ENCODE measurements at regions not wholly inside any gene's neighbourhood (a gene's known extent, or its start where the extent isn't known, plus 50 kb on each side); places are given as distances from the start of the nearest gene placed in this dataset.
"Not testable (repeated sequence)": the region's sequence is repeated elsewhere in the genome, so short reads cannot be mapped to it uniquely, and the experiment has no call there.

GRCh38 chr5:103910011-103910410 is 347.4 kb upstream of the NUDT12 start:
- DNase-seq, result no peak

DNA sequence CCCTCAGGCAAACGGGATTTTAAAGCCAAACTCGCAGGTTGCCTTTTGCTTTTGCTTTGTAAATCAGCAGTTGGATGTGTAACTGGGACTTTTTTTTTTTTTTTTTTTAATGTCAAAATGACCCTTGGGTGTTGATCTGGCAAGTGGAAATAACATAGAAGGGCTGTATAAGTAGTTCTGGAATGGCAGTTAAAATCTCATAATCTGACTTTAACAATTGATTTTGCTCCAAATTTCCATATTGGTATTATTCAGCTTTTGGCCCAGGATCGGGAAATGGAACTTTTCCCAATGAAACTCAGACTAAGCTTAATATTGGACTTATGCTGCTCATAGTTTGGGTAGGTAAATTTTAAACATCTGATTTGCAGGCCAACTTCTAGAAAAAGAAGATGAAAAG is 346.8 kb upstream of the NUDT12 start:
- DNase-seq, result peak; percentile 24

- peak; percentile 68 for DNase-seq
Measured at GRCh38 chr5:103908336-103909080, 345.9 kb upstream of the NUDT12 start.

GRCh38 chr5:103907001-103907400 is 344.4 kb upstream of the NUDT12 start:
- no peak for DNase-seq

DNA sequence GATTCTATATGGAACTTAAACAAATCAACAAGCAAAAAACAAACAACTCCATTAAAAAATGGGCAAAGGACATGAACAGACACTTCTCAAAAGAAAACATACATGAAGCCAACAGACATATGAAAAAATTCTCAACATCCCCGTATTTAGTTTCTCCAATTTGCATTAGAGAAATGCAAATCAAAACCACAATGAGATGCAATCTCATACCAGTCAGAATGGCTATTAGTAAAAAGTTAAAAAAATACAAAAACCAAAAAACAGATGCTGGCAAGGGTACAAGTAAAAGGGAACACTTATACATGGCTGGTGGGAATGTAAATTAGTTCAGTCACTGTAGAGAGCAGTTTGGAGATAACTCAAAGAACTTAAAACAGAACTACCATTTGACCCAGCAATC is 342.1 kb upstream of the NUDT12 start:
- no peak for DNase-seq

DNA sequence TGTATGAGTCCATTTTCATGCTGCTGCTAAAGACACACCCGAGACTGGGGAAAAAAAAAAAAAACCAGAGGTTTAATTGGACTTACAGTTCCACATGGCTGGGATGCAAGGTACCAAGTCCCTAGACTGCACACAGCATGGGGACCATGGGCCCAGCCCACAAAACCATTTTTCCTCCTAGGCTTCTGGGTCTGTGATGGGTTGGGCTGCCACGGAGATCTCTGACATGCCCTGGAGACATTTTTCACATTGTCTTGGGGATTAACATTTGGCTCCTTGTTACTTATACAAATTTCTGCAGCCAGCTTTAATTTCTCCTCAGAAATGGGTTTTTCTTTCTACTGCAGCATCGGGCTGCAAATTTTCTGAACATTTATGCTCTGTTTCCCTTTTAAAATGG is 340.3 kb upstream of the NUDT12 start:
- DNase-seq, result no peak

DNA sequence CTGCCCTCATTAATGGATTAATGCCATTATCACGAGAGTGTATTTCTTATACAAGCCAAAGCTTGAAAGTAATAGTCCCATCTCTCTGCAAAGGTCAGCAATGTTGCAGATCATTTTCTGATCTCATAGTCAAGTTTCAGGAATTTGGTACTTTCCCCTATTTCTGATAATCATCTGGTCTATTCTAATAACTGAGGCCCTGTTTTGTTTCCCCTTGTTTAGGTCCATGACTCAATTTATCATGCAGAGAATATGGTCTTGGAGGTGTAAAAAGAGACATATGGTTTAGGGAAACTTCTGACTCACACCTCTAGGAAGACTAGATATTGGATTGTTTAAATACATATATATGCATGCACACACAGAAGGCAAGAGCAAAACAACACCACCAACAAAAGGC is 339.3 kb upstream of the NUDT12 start:
- no peak for DNase-seq

- no peak for DNase-seq
Measured at GRCh38 chr5:103896593-103896992, 334.0 kb upstream of the NUDT12 start.

DNA sequence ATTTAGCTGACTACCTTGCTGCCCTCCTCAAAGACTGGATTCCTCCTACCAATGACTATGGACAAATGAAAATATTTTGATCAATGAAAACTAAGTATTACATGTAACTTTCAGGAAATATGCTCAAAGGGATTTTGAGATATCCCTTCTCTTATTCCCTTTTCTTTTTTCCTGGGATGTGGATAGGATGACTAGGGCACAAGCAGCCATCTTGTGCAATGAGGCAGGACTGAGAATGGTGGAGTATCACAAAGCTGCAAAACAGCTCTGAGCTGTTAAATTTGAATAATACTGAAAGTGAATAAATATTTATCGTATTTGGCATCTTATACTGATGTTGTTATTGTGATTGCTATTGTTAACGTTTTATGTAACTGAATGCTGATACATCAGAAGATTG is 333.1 kb upstream of the NUDT12 start:
- DNase-seq, result no peak

DNA sequence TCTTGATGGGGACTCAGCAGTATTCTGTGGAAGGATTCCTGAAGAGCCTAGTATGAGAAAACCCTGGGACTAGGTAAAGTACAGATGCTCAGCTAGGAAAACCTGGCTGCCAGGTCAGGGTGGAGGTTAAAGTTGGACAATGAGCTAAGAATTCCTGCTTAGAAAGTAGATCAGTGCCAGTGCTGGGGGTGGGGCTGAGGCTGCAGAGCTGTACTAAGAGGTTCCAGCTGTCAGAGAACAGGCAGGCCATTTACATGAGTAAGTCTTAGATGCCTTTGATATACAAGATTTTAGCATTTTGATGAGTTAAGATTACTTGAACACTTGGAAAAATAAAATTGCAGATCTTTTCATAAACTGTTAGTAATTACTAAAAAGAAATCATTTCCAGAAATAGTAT is 332.3 kb upstream of the NUDT12 start:
- no peak for DNase-seq

DNA sequence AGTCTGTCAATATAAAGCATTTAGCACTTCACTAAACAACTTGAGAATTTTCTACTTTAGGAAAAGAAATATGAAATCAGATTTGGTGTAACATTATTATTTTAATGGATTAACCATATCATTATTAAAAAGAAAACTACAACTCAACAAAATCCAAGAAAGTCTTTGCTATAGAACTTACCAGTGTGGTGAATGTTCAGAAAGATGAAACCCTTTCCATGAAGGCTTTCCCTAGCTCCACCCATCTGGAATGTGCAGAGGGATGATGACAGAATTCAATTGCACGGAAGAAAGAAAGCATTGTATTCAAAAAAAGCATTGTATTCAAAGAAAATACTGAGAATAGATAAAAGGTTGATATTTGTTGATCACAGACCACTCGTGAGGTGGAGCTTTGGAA is 328.6 kb upstream of the NUDT12 start:
- no peak for DNase-seq

DNA sequence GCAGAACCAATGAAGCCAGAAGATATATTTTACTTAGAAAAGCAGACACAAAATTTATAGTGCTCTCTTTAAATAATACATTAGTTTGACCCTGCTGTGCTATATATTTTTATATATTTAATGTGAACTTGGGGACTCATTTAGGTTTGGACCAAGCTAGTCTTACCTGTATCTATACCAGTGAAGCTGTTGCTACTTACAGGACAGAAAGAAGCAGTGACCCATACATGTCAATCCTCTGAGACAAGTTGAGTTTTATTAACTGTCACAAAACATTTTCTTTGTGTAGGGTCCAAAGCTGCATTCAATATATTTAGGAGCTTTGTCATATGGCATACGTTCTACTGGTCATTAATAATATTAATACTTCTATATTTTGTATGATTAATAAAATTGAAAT is 327.7 kb upstream of the NUDT12 start:
- no peak for DNase-seq

DNA sequence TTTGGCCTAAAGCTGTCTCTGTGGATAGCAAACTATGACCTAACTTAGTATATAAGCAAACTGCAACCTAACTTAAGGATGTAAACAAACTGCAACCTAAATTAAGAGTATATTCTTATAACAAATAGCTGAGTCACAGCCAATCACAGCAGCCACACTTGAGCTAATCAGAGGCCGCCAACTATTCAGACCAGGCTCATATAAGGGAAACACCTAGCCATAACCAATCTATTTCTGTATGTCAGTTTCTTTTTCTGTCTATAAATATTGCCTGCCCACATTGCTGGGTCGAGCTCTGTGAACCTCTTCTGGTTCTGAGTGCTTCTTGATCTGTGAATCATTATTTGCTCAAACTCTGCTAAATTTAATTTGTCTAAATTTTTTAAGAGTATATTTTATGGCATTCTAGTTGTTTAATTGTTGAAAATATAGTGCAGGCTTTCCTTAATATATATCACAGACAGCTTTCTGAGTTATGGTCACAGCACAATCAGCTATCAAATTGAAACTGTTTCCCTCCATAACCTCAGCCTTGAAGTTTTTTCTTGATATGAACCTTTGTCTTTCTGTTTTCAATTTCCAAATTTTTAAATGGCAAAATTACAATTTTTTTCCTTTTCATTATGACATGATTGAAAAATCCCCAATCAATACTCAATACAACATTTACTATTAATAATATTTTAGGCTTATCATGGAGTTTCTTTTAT is 327.1 kb upstream of the NUDT12 start:
- DNase-seq, result no peak

DNA sequence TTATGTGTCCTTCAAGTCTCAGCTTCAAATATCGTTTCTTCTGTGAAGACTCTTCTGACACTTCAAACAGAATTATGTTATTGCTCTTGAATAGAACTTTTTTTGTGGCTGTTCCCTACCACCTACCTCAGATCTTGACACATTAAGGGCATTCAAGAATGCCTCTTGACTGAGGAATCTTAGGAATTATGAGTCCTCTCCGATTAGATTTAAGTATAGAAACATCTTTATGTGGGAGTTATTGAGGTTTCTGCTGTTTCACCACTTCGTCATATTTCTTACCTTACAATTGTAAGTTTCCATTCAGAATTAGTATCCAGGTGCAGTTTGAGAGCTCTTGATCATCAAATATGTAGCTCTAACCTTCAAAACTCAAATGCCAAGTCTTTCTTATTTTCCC is 324.2 kb upstream of the NUDT12 start:
- DNase-seq, result no peak

DNA sequence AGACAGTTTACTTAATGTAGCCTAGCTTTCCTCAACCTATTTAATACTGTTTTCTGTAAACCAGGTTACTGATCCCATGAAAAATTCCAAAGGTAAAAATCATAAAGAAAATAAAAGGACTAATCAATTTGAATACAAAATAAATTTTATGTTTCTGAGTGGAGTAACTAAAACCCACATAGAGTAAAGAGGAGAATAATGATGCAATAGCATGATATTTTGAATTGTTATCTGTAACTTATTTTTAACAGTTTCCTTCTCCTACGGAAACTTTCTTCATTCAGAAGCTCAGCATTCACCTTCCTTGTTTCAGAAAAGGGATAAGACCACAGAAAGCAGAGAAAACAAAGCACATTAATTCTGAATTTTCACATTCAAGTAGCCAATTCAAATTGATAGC is 320.6 kb upstream of the NUDT12 start:
- no peak for DNase-seq

DNA sequence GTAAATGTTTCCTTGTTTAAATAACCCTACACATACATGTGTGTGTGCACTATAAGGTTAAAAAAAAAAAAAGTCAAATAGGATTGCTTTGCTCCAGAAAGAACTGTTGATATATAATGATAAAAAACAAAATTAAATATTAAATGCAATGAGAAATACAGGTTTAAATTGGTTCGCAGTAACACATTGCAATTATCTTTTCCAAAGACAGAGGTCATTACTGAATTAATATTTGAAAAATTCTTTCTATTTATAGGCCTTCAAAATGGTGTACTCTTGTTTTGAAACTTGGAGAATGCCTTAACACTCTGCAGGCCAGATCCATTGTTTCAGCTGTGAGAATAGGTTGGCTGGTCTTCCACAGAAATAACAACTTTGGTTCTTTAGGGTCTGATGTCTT is 319.0 kb upstream of the NUDT12 start:
- DNase-seq, result no peak

DNA sequence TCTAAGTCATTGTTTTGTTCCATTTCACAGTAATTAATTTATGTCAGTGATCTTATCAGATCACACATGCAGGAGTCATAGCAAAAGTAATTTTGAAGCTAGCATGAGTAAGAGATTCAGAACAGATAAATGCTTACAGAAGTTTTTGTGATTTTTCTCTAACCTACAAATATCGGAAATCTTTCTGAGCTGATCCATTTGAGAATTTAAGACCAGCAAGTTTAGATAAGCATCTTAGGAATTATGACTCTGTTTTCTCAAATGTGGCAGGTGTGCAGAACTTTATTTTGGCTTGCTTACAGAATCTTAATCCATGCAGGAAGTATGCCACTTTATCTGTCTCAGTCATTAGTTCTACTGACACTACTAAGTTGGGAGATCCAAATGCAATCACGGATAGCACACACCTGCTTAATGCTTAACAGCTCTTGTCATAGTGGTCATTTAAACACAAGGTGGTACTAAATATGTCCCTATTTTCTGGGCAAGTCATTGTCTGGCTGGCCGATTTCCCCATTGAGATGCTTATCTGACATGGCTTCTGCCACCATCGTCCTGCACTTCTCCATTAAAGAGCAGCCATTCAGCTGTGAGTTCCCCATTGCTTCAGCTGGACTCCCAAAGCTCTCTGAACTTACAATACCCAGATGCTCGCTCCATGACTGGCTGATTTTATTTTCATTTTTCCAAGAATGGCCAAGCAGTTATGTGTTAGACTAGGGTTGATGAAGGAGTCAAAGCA is 305.4 kb upstream of the NUDT12 start:
- no peak for DNase-seq

- DNase-seq, result no peak
Measured at GRCh38 chr5:103866169-103866568, 303.6 kb upstream of the NUDT12 start.

DNA sequence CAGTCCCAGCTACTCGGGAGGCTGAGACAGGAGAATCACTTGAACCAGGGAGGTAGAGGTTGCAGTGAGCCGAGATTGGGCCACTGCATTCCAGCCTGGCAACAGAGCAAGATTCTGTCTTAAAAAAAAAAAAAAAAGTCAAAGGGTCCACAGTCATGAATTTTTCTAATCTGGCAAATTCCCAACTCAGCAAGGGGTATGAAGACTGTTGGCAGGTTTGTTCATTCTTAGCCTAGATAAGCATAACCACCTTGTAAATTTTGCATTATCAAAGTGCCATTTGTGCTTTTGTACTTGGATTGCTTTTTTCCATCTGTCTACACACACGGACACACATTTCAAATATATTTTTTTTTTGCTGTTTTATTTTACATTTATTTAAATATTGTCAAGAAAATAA is 299.8 kb upstream of the NUDT12 start:
- DNase-seq, result no peak

- DNase-seq, result no peak
Measured at GRCh38 chr5:103860327-103860726, 297.7 kb upstream of the NUDT12 start.

- not testable (repeated sequence) for DNase-seq
Measured at GRCh38 chr5:103858367-103858766, 295.8 kb upstream of the NUDT12 start.

GRCh38 chr5:103851091-103851490 is 288.5 kb upstream of the NUDT12 start:
- no peak for DNase-seq

DNA sequence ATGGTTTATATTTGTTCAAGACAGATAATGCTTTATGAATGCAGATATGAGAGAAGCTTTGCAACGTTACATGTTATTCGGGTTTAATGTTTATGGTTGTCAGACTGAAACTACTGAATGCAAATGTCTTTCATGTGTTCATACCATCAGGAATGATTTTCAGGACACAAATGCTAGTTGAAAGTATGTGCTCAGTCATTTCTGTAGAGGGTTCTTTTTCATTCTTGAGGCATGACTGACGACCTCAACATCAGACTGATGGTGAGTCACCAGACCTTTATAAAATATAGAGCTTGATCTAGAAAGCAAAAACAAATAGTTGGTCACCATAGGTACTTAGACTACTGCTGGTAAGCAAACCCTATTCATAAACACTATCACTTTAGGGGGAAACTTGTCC is 287.3 kb upstream of the NUDT12 start:
- no peak for DNase-seq

GRCh38 chr5:103847060-103847459 is 284.5 kb upstream of the NUDT12 start:
- DNase-seq, result no peak
